Thoracic aorta (tissue), 2 donors: ENCODE measurements at regions not wholly inside any gene's neighbourhood (a gene's known extent, or its start where the extent isn't known, plus 50 kb on each side); places are given as distances from the start of the nearest gene placed in this dataset.
A peak's percentile ranks its signal among the peaks of the same experiment; 100 is the strongest.

Experiments
- ATAC-seq: fragments of 150-250 bp; one replicate; pipeline ENCODE4 v1.8.0; 2017; ENCODE audit warnings: low read depth; ENCODE audit not compliant: insufficient number of reproducible peaks, low FRiP score
- DNase-seq: peaks from one replicate; pipeline ENCODE4 v3.0.0-alpha.2; 2020; ENCODE audit warnings: low spot score
- H3K27ac ChIP-seq, 2 donors: fragments of 200-600 bp; sonication (generic); 1 replicate in 1 of 2; 2 replicates in 1 of 2; pipeline ENCODE4 v1.5.1; 2016; ENCODE audit warnings: mild to moderate bottlenecking in 2 of 2, moderate library complexity in 2 of 2
- H3K27me3 ChIP-seq: fragments of 200-600 bp; sonication (generic); replicated peaks from 2 replicates; pipeline ENCODE4 v1.6.0; 2016; ENCODE audit warnings: mild to moderate bottlenecking; ENCODE audit not compliant: insufficient read depth
- H3K36me3 ChIP-seq: fragments of 200-600 bp; sonication (generic); one replicate; pipeline ENCODE4 v1.5.1; 2016
- H3K4me1 ChIP-seq, 2 donors: fragments of 200-600 bp; sonication (generic); 1 replicate in 1 of 2; 2 replicates in 1 of 2; pipeline versions ENCODE4 v1.5.1 to v1.6.0; 2016; ENCODE audit warnings: low read depth in 2 of 2, mild to moderate bottlenecking in 1 of 2; ENCODE audit not compliant: control insufficient read depth in 1 of 2
- H3K4me3 ChIP-seq: fragments of 200-600 bp; sonication (generic); 2 replicates; pipeline ENCODE4 v1.5.1; 2016; ENCODE audit warnings: mild to moderate bottlenecking
- H3K9me3 ChIP-seq: fragments of 200-600 bp; sonication (generic); 2 replicates; pipeline ENCODE4 v1.5.1; 2016
- CTCF ChIP-seq: fragments of 200-600 bp; sonication (generic); IDR thresholded peaks from one replicate; pipeline ENCODE4 v1.5.1; 2019; ENCODE audit warnings: antibody characterized with exemption

GRCh38 chr7:20267482-20267881 is 50.3 kb upstream of the MACC1 start:
- no peaks in the 10 kb centered on the region for H3K27me3 ChIP-seq
- no peaks in the 10 kb centered on the region for H3K36me3 ChIP-seq
- DNase-seq, result no peak
- no peak for ATAC-seq
- H3K27ac ChIP-seq, result no peak overlapping the region
- no peak for TF ChIP-seq CTCF
- H3K9me3 ChIP-seq, result no peaks in the 10 kb centered on the region
- H3K4me1 ChIP-seq, result peaks cover 3 to 12% of the 10 kb centered on the region in 2 donors
- H3K4me3 ChIP-seq, result no peak overlapping the region

DNA sequence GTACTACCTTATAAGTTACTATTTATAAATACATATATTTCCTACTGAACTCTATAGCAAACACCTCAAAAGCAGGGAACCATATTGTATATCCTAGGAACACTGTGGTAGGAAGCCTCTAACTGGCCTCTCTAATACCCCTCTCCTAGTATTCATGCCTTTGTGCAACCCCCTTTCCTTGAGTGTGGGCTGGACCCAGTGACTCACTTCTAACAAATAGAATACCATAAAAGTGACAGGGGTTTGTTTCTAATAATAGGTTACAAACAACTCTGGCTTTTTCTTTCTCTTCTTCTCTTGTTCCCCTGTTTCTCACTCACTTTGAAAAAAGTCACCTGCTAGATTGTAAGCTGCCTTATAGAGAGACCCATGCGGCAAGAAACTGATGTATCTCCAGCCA is 51.6 kb upstream of the MACC1 start:
- DNase-seq (no peak), ATAC-seq (no peak)
- H3K36me3 ChIP-seq, result no peaks in the 10 kb centered on the region

GRCh38 chr7:20269726-20270125 is 52.5 kb upstream of the MACC1 start:
- TF ChIP-seq CTCF, result no peak

More for the DNA sequence above, 51.6 kb upstream of the MACC1 start:
- Histone ChIP-seq H3K27ac (no peak overlapping the region), H3K4me3 (no peak overlapping the region), H3K4me1 (peaks cover 3 to 12% of the 10 kb centered on the region in 2 donors), H3K9me3 (no peaks in the 10 kb centered on the region), H3K27me3 (no peaks in the 10 kb centered on the region)
- TF ChIP-seq CTCF, result no peak

GRCh38 chr7:20270371-20270770 is 53.2 kb upstream of the MACC1 start:
- Histone ChIP-seq H3K36me3 (no peaks in the 10 kb centered on the region), H3K27ac (peak overlapping the region in 1 of 2 donors; percentile 25), H3K9me3 (no peaks in the 10 kb centered on the region), H3K27me3 (no peaks in the 10 kb centered on the region), H3K4me1 (peaks cover 3 to 12% of the 10 kb centered on the region in 2 donors), H3K4me3 (no peak overlapping the region)
- ATAC-seq (no peak), DNase-seq (no peak)
- no peak for TF ChIP-seq CTCF

More at GRCh38 chr7:20269726-20270125, 52.5 kb upstream of the MACC1 start:
- no peaks in the 10 kb centered on the region for H3K9me3 ChIP-seq
- H3K27ac ChIP-seq, result peak overlapping the region in 1 of 2 donors; percentile 25
- H3K36me3 ChIP-seq, result no peaks in the 10 kb centered on the region
- peaks cover 3 to 12% of the 10 kb centered on the region in 2 donors for H3K4me1 ChIP-seq
- DNase-seq (no peak), ATAC-seq (no peak)
- no peak overlapping the region for H3K4me3 ChIP-seq
- no peaks in the 10 kb centered on the region for H3K27me3 ChIP-seq

GRCh38 chr7:20270867-20271266 is 53.7 kb upstream of the MACC1 start:
- H3K4me3 ChIP-seq, result no peak overlapping the region
- no peaks in the 10 kb centered on the region for H3K27me3 ChIP-seq
- no peak for TF ChIP-seq CTCF
- no peaks in the 10 kb centered on the region for H3K36me3 ChIP-seq
- H3K27ac ChIP-seq, result peak overlapping the region in 1 of 2 donors; percentile 25
- no peaks in the 10 kb centered on the region for H3K9me3 ChIP-seq
- no peak for ATAC-seq
- DNase-seq, result no peak
- H3K4me1 ChIP-seq, result peaks cover 3 to 12% of the 10 kb centered on the region in 2 donors
